HL-60 (cell line): ENCODE measurements at regions not wholly inside any gene's neighbourhood (a gene's known extent, or its start where the extent isn't known, plus 50 kb on each side); places are given as distances from the start of the nearest gene placed in this dataset.
"Not testable (repeated sequence)": the region's sequence is repeated elsewhere in the genome, so short reads cannot be mapped to it uniquely, and the experiment has no call there.

Experiments
- POLR2AphosphoS5 ChIP-seq: IDR thresholded peaks from 2 replicates; pipeline ENCODE4 v1.6.1; 2012; ENCODE audit warnings: low read depth
- SPI1 ChIP-seq: IDR thresholded peaks from 2 replicates; pipeline ENCODE4 v1.6.1; 2012; ENCODE audit warnings: low read depth, mild to moderate bottlenecking, borderline replicate concordance
- TF ChIP-seq, protein P1 (sequence below): IDR thresholded peaks from one replicate; pipeline ENCODE4 v1.5.1; 2011; ENCODE audit warnings: low read length, control low read depth, inconsistent platforms; ENCODE audit not compliant: insufficient read depth
- TF ChIP-seq, protein P2 (sequence below): IDR thresholded peaks from 2 replicates; pipeline ENCODE4 v1.6.1; 2012; ENCODE audit warnings: low read depth; ENCODE audit not compliant: insufficient replicate concordance

DNA sequence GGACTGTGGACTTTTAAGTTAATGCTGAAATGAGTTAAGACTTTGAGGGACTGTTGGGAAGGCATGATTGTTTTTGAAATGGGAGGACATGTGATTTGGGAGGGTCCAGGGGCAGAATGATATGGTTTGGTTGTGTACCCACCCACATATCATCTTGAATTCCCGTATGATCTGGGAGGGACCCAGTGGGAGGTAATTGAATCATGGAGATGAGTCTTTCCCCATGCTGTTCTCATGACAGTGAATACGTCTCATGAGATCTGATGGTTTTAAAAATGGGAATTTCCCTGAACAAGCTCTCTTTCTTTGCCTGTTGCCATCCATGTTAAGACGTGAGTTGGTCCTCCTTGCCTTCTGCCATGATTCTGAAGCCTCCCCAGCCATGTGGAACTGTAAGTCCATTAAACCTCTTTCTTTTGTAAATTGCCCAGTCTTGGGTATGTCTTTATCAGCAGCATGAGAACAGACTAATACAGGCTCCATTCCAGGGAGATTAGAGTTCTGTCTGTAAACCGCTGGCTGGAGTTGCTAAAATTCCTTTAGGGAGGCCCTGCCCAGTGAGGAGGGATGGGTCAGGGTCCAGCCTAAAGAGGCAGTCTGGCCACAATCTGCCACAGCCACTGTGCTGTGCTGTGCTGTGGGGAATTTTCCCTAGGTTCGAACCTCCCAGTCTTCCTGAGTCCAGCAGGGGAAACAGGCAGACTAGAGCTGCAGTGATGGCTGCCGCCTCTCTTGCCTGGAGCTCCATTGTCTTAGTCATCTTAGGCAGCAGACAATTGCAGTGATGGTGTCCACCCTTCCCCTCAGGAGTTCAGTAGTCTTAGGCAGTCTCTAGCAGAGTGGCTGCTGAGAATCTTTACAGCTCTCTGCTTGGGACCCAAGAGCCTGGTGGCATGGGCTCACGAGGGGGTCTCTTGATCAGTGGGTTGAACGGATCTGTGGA is 94.1 kb upstream of the PMCH start:
- not testable (repeated sequence) for TF ChIP-seq POLR2AphosphoS5, SPI1
- TF ChIP-seq, protein P1, sequence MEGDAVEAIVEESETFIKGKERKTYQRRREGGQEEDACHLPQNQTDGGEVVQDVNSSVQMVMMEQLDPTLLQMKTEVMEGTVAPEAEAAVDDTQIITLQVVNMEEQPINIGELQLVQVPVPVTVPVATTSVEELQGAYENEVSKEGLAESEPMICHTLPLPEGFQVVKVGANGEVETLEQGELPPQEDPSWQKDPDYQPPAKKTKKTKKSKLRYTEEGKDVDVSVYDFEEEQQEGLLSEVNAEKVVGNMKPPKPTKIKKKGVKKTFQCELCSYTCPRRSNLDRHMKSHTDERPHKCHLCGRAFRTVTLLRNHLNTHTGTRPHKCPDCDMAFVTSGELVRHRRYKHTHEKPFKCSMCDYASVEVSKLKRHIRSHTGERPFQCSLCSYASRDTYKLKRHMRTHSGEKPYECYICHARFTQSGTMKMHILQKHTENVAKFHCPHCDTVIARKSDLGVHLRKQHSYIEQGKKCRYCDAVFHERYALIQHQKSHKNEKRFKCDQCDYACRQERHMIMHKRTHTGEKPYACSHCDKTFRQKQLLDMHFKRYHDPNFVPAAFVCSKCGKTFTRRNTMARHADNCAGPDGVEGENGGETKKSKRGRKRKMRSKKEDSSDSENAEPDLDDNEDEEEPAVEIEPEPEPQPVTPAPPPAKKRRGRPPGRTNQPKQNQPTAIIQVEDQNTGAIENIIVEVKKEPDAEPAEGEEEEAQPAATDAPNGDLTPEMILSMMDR, result not testable (repeated sequence)
- TF ChIP-seq, protein P2, sequence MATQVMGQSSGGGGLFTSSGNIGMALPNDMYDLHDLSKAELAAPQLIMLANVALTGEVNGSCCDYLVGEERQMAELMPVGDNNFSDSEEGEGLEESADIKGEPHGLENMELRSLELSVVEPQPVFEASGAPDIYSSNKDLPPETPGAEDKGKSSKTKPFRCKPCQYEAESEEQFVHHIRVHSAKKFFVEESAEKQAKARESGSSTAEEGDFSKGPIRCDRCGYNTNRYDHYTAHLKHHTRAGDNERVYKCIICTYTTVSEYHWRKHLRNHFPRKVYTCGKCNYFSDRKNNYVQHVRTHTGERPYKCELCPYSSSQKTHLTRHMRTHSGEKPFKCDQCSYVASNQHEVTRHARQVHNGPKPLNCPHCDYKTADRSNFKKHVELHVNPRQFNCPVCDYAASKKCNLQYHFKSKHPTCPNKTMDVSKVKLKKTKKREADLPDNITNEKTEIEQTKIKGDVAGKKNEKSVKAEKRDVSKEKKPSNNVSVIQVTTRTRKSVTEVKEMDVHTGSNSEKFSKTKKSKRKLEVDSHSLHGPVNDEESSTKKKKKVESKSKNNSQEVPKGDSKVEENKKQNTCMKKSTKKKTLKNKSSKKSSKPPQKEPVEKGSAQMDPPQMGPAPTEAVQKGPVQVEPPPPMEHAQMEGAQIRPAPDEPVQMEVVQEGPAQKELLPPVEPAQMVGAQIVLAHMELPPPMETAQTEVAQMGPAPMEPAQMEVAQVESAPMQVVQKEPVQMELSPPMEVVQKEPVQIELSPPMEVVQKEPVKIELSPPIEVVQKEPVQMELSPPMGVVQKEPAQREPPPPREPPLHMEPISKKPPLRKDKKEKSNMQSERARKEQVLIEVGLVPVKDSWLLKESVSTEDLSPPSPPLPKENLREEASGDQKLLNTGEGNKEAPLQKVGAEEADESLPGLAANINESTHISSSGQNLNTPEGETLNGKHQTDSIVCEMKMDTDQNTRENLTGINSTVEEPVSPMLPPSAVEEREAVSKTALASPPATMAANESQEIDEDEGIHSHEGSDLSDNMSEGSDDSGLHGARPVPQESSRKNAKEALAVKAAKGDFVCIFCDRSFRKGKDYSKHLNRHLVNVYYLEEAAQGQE, result not testable (repeated sequence)
